ENCODE measurements at regions not wholly inside any gene's neighbourhood (a gene's known extent, or its start where the extent isn't known, plus 50 kb on each side); places are given as distances from the start of the nearest gene placed in this dataset.

DNA sequence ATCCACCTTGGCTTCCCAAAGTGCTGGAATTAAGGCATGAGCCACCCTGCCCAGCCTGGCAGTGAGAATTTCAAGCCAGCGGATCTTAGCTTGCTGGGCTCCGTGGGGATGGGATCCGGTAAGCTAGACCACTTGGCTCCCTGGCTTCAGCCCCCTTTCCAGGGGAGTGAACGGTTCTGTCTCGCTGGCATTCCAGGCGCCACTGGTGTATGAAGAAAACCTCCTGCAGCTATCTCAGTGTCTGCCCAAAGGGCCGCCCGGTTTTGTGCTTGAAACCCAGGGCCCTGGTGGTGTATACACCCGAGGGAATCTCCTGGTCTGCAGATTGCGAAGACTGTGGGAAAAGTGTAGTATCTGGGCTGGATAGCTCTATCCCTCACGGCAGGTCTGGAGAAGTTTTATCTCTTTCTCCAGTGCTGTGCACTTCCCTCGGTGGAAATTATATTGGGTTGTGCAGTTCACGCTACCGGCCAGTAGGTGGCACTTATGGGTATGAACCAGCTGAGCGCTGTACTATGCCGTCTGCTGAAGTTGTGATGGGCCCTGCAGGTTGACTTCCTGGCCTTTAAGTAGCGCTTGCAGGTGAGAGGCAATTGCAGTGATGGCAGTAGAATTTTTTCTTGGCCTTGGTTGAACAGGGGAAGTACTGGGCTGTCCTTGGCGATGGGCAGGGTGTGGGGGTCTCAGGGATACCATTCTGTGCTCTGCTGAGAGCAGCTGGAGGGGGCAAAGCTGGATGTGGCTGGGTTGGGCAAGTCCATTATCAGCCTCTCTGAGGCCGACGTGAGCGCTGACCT is 138.0 kb upstream of the MTPN start:
- TF ChIP-seq CEBPB (IDR thresholded peaks at IDR 0.05; ENCODE audit: low read depth, low read length) (no peak), TCF12 (IDR thresholded peaks at IDR 0.05; ENCODE audit: low read depth, low read length) (no peak), TAF1 (IDR thresholded peaks at IDR 0.05; ENCODE audit: low read depth, low read length) (no peak), GABPA (IDR thresholded peaks at IDR 0.05; ENCODE audit: borderline replicate concordance, insufficient read depth, low read length) (no peak), KDM1A (IDR thresholded peaks at IDR 0.05; ENCODE audit: borderline replicate concordance, low read length) (no peak), POLR2A (IDR thresholded peaks at IDR 0.05; ENCODE audit: control extremely low read depth in 1 of 2, low read depth in 2 of 2, low read length in 2 of 2) (no peak), POLR2AphosphoS5 (IDR thresholded peaks at IDR 0.05; ENCODE audit: low read depth, low read length) (no peak), EZH2 (IDR thresholded peaks at IDR 0.05; ENCODE audit: low read depth, low read length, severe bottlenecking) (no peak), JUND (IDR thresholded peaks at IDR 0.05; ENCODE audit: low read length) (no peak)
- TF ChIP-seq, protein P1, sequence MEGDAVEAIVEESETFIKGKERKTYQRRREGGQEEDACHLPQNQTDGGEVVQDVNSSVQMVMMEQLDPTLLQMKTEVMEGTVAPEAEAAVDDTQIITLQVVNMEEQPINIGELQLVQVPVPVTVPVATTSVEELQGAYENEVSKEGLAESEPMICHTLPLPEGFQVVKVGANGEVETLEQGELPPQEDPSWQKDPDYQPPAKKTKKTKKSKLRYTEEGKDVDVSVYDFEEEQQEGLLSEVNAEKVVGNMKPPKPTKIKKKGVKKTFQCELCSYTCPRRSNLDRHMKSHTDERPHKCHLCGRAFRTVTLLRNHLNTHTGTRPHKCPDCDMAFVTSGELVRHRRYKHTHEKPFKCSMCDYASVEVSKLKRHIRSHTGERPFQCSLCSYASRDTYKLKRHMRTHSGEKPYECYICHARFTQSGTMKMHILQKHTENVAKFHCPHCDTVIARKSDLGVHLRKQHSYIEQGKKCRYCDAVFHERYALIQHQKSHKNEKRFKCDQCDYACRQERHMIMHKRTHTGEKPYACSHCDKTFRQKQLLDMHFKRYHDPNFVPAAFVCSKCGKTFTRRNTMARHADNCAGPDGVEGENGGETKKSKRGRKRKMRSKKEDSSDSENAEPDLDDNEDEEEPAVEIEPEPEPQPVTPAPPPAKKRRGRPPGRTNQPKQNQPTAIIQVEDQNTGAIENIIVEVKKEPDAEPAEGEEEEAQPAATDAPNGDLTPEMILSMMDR (IDR thresholded peaks at IDR 0.05; ENCODE audit: control extremely low read depth in 1 of 3, insufficient read depth in 1 of 3, low read depth in 1 of 3, low read length in 3 of 3), result peak; percentile 83 to 89 (median 85)
